Coronary artery (tissue), 2 donors: ENCODE measurements at regions not wholly inside any gene's neighbourhood (a gene's known extent, or its start where the extent isn't known, plus 50 kb on each side); places are given as distances from the start of the nearest gene placed in this dataset.

Experiments
- DNase-seq: peaks from one replicate; pipeline ENCODE4 v3.0.0-alpha.2; 2017; ENCODE audit warnings: low spot score
- H3K27ac ChIP-seq, 2 donors: fragments of 200-600 bp; sonication (generic); one replicate each; pipeline ENCODE4 v1.5.1; 2016 to 2019
- H3K4me3 ChIP-seq: fragments of 200-600 bp; sonication (generic); 2 replicates; pipeline ENCODE4 v1.5.1; 2016; ENCODE audit warnings: mild to moderate bottlenecking, moderate library complexity
- CTCF ChIP-seq: fragments of 200-600 bp; sonication (generic); IDR thresholded peaks from one replicate; pipeline ENCODE4 v1.5.1; 2019; ENCODE audit warnings: antibody characterized with exemption

- DNase-seq, result no peak
- no peak for TF ChIP-seq CTCF
- no peak overlapping the region for H3K27ac ChIP-seq
- no peak overlapping the region for H3K4me3 ChIP-seq
Observed at GRCh38 chr6:148257810-148258209, 84.8 kb upstream of the SASH1 start.

- DNase-seq, result no peak
- Histone ChIP-seq H3K27ac (no peak overlapping the region), H3K4me3 (no peak overlapping the region)
- TF ChIP-seq CTCF, result no peak
Observed at GRCh38 chr6:148258868-148259267, 83.8 kb upstream of the SASH1 start.

GRCh38 chr6:148261470-148261869, 81.2 kb upstream of the SASH1 start:
- no peak for DNase-seq
- no peak for TF ChIP-seq CTCF

GRCh38 chr6:148263010-148263409, 79.6 kb upstream of the SASH1 start:
- DNase-seq, result no peak

More at GRCh38 chr6:148261470-148261869, 81.2 kb upstream of the SASH1 start:
- H3K27ac ChIP-seq, result no peak overlapping the region
- H3K4me3 ChIP-seq, result no peak overlapping the region

GRCh38 chr6:148263961-148264360, 78.7 kb upstream of the SASH1 start:
- Histone ChIP-seq H3K4me3 (no peak overlapping the region), H3K27ac (no peak overlapping the region)
- no peak for DNase-seq
- TF ChIP-seq CTCF, result no peak

More at GRCh38 chr6:148263010-148263409, 79.6 kb upstream of the SASH1 start:
- TF ChIP-seq CTCF, result no peak
- Histone ChIP-seq H3K4me3 (no peak overlapping the region), H3K27ac (no peak overlapping the region)

GRCh38 chr6:148265054-148265453, 77.6 kb upstream of the SASH1 start:
- no peak for DNase-seq
- H3K4me3 ChIP-seq, result no peak overlapping the region
- TF ChIP-seq CTCF, result no peak
- no peak overlapping the region for H3K27ac ChIP-seq

- no peak for DNase-seq
Observed at GRCh38 chr6:148269386-148269785, 73.3 kb upstream of the SASH1 start.

More at GRCh38 chr6:148269386-148269785, 73.3 kb upstream of the SASH1 start:
- no peak for TF ChIP-seq CTCF
- no peak overlapping the region for H3K4me3 ChIP-seq
- no peak overlapping the region for H3K27ac ChIP-seq
